ENCODE measurements at regions not wholly inside any gene's neighbourhood (a gene's known extent, or its start where the extent isn't known, plus 50 kb on each side); places are given as distances from the start of the nearest gene placed in this dataset.

DNA sequence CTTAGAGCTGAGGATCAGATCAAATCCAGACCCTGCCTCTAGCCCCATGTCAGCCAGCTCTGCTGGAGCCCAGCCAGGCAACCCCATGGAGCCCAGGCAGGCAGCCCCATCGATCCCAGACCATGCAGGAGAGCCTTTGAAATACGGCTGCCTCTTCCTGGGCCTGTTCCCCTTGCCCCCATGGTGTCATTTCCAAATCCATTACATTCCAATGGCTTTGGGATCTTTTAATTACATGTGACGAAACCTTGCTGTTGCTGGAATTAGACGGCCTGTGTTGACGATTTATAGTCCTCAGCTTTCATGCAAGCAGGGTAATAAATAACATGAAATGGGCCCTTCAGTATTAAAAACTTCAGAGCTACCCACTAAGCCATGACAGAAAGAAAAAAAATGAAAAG is 75.8 kb upstream of the SLC14A2 start:
- Histone ChIP-seq H3K27ac (no peak overlapping the region), H3K9me3 (no peaks in the 10 kb centered on the region), H3K4me3 (no peak overlapping the region), H3K27me3 (no peaks in the 10 kb centered on the region), H3K4me1 (no peaks in the 10 kb centered on the region), H3K36me3 (no peaks in the 10 kb centered on the region)
- TF ChIP-seq POLR2A (IDR thresholded peaks at IDR 0.05) (no peak), EP300 (IDR thresholded peaks at IDR 0.05) (no peak), POLR2AphosphoS5 (IDR thresholded peaks at IDR 0.05) (no peak)
- TF ChIP-seq, protein P1, sequence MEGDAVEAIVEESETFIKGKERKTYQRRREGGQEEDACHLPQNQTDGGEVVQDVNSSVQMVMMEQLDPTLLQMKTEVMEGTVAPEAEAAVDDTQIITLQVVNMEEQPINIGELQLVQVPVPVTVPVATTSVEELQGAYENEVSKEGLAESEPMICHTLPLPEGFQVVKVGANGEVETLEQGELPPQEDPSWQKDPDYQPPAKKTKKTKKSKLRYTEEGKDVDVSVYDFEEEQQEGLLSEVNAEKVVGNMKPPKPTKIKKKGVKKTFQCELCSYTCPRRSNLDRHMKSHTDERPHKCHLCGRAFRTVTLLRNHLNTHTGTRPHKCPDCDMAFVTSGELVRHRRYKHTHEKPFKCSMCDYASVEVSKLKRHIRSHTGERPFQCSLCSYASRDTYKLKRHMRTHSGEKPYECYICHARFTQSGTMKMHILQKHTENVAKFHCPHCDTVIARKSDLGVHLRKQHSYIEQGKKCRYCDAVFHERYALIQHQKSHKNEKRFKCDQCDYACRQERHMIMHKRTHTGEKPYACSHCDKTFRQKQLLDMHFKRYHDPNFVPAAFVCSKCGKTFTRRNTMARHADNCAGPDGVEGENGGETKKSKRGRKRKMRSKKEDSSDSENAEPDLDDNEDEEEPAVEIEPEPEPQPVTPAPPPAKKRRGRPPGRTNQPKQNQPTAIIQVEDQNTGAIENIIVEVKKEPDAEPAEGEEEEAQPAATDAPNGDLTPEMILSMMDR (IDR thresholded peaks at IDR 0.05) = no peak
- WGBS = 78% methylated on average over 5 of the region's 5 CpGs
- DNase-seq (ENCODE audit: low spot score in 2 of 2) = no peak

- Histone ChIP-seq H3K9me3 (no peaks in the 10 kb centered on the region), H3K27me3 (no peaks in the 10 kb centered on the region), H3K27ac (no peak overlapping the region), H3K4me1 (no peaks in the 10 kb centered on the region), H3K36me3 (no peaks in the 10 kb centered on the region), H3K4me3 (no peak overlapping the region)
- TF ChIP-seq, protein P1 (IDR thresholded peaks at IDR 0.05) = no peak
- no peak for TF ChIP-seq POLR2AphosphoS5 (IDR thresholded peaks at IDR 0.05)
- 89% methylated on average over 7 of the region's 7 CpGs for WGBS
- no peak for DNase-seq (ENCODE audit: low spot score in 2 of 2)
Measured at GRCh38 chr18:45540125-45540524, 75.2 kb upstream of the SLC14A2 start.

- no peak for DNase-seq (ENCODE audit: low spot score in 2 of 2)
- TF ChIP-seq POLR2A (IDR thresholded peaks at IDR 0.05) (no peak), POLR2AphosphoS5 (IDR thresholded peaks at IDR 0.05) (no peak), EP300 (IDR thresholded peaks at IDR 0.05) (no peak)
- TF ChIP-seq, protein P1 (IDR thresholded peaks at IDR 0.05) = no peak
Measured at GRCh38 chr18:45541421-45541820, 73.9 kb upstream of the SLC14A2 start.

DNA sequence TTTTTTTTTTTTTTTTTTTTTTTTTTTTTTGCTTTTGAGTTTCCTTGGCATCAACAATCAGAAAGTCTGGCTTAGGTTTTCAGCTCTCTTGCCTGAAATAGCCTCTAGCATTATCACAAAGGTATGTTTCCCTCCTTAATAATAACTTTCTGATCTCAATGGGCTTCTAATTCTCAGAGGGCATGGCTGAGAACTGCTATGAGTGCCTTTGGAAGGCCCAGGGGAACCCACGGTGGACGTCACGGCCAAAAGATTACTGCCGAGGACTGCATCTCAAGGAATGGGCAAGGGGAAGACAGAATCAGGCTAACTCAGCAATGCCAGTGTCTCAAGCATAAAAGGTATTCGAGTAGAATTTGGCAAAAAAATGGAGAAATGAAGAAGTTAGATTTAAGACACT is 73.2 kb upstream of the SLC14A2 start:
- TF ChIP-seq POLR2AphosphoS5 (IDR thresholded peaks at IDR 0.05) = no peak
- TF ChIP-seq, protein P1 (IDR thresholded peaks at IDR 0.05) = no peak
- TF ChIP-seq EP300 (IDR thresholded peaks at IDR 0.05) = no peak
- TF ChIP-seq POLR2A (IDR thresholded peaks at IDR 0.05) = no peak
- H3K36me3 ChIP-seq = no peaks in the 10 kb centered on the region

More at GRCh38 chr18:45541421-45541820, 73.9 kb upstream of the SLC14A2 start:
- no peaks in the 10 kb centered on the region for H3K9me3 ChIP-seq
- no peak overlapping the region for H3K27ac ChIP-seq
- no peak overlapping the region for H3K4me3 ChIP-seq
- H3K4me1 ChIP-seq = no peaks in the 10 kb centered on the region
- 91% methylated on average over 2 of the region's 2 CpGs for WGBS
- H3K27me3 ChIP-seq = no peaks in the 10 kb centered on the region
- H3K36me3 ChIP-seq = no peaks in the 10 kb centered on the region

DNA sequence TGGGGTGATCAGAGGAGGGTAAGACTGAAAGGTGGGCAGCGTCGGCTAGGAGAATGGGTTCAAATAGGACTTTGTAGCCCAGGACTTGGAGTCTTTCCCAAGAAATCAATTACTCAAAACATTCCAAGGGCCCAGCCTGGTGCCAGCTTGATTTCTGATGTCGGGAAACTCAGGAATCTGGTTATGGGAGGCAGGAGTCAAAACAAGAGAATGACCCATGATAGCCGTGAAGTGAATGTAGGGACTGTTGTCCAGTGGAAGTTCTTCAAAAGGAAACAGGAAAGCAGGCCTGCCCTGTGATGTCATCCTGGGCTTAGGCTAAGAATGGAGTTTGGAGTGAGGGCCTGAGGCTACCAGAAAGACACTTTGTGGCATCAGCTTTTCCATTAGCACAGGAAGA is 67.4 kb upstream of the SLC14A2 start:
- TF ChIP-seq POLR2A (IDR thresholded peaks at IDR 0.05) = no peak
- TF ChIP-seq EP300 (IDR thresholded peaks at IDR 0.05) = no peak
- TF ChIP-seq POLR2AphosphoS5 (IDR thresholded peaks at IDR 0.05) = no peak
- TF ChIP-seq, protein P1 (IDR thresholded peaks at IDR 0.05) = no peak
- DNase-seq (ENCODE audit: low spot score in 2 of 2) = no peak
- no peak overlapping the region for H3K27ac ChIP-seq
- no peak overlapping the region for H3K4me3 ChIP-seq
- H3K4me1 ChIP-seq = no peaks in the 10 kb centered on the region
- H3K27me3 ChIP-seq = no peaks in the 10 kb centered on the region
- no peaks in the 10 kb centered on the region for H3K36me3 ChIP-seq
- no peaks in the 10 kb centered on the region for H3K9me3 ChIP-seq
- 88% methylated on average over 4 of the region's 4 CpGs for WGBS

More for the DNA sequence above, 73.2 kb upstream of the SLC14A2 start:
- 83% methylated on average over 5 of the region's 5 CpGs for WGBS
- no peak overlapping the region for H3K4me3 ChIP-seq
- no peaks in the 10 kb centered on the region for H3K27me3 ChIP-seq
- H3K4me1 ChIP-seq = no peaks in the 10 kb centered on the region
- no peak overlapping the region for H3K27ac ChIP-seq
- no peaks in the 10 kb centered on the region for H3K9me3 ChIP-seq
- DNase-seq (ENCODE audit: low spot score in 2 of 2) = no peak
